SK-N-SH (cell line): ENCODE measurements at regions not wholly inside any gene's neighbourhood (a gene's known extent, or its start where the extent isn't known, plus 50 kb on each side); places are given as distances from the start of the nearest gene placed in this dataset.

Experiments
- CTCF ChIA-PET: fragments of 300-600, 350-600 bp; formaldehyde crosslinking; extraction: SDS; loops from one replicate; lab custom pipeline; 2021; lab: Yijun Ruan, JAX
- POLR2A ChIA-PET: fragments of 350-600 bp; sonication (Branson Sonifier 250); formaldehyde crosslinking; extraction: SDS; loops from one replicate; lab custom pipeline; 2020; ENCODE audit warnings: antibody characterized with exemption, inconsistent platforms; lab: Yijun Ruan, JAX
- DNase-seq: peaks from one replicate; pipeline ENCODE4 v3.0.0; 2012
- H2AFZ ChIP-seq: fragments of 200-600 bp; sonication (generic); 2 replicates; pipeline ENCODE4 v1.8.1; 2016; ENCODE audit warnings: antibody characterized with exemption, mild to moderate bottlenecking, low read depth
- H3F3A ChIP-seq: fragments of 200-600 bp; sonication (generic); replicated peaks from 2 replicates; pipeline ENCODE3; 2016; ENCODE audit warnings: antibody characterized with exemption, mild to moderate bottlenecking; ENCODE audit not compliant: insufficient read depth
- H3K27ac ChIP-seq, 2 experiments: fragments of 200-500 bp in 1 of 2; fragments of 200-600 bp in 1 of 2; sonication (Bioruptor generic) in 1 of 2; sonication (generic), shearing (Covaris generic) in 1 of 2; 2 replicates each; pipeline versions ENCODE4 v1.5.1 to v1.6.1; 2014 to 2016; ENCODE audit warnings: low read depth in 2 of 2, inconsistent platforms in 1 of 2, low read length in 1 of 2, mild to moderate bottlenecking in 1 of 2, mixed read lengths in 1 of 2
- H3K27me3 ChIP-seq: fragments of 200-600 bp; sonication (generic), shearing (Covaris generic); 2 replicates; pipeline ENCODE4 v1.6.1; 2016; ENCODE audit warnings: mixed run types; ENCODE audit not compliant: insufficient read depth
- H3K36me3 ChIP-seq, 2 experiments: fragments of 200-500 bp in 1 of 2; fragments of 200-600 bp in 1 of 2; sonication (Bioruptor generic) in 1 of 2; sonication (generic) in 1 of 2; replicated peaks in 1 of 2; 2 replicates each; pipeline versions ENCODE3 to v1.5.1; 2014 to 2016; ENCODE audit warnings: low read length in 1 of 2, mild to moderate bottlenecking in 1 of 2; ENCODE audit not compliant: insufficient read depth in 2 of 2, control insufficient read depth in 1 of 2
- H3K4me1 ChIP-seq, 2 experiments: fragments of 200-500 bp in 1 of 2; fragments of 200-600 bp in 1 of 2; sonication (Bioruptor generic) in 1 of 2; sonication (generic), shearing (Covaris generic) in 1 of 2; 2 replicates each; pipeline versions ENCODE4 v1.5.1 to v1.6.1; 2014 to 2016; ENCODE audit warnings: low read depth in 1 of 2, low read length in 1 of 2, mixed run types in 1 of 2; ENCODE audit not compliant: insufficient read depth in 2 of 2, control insufficient read depth in 1 of 2
- H3K4me2 ChIP-seq: fragments of 200-600 bp; sonication (generic), shearing (Covaris generic); 2 replicates; pipeline ENCODE4 v1.6.1; 2017; ENCODE audit warnings: mixed run types
- H3K4me3 ChIP-seq, 2 experiments: fragments of 200-500 bp in 1 of 2; fragments of 200-600 bp in 1 of 2; sonication (Bioruptor generic) in 1 of 2; sonication (generic), shearing (Covaris generic) in 1 of 2; 2 replicates each; pipeline versions ENCODE4 v1.5.1 to v1.8.1; 2014 to 2016; ENCODE audit warnings: low read depth in 2 of 2, inconsistent platforms in 1 of 2, low read length in 1 of 2, mild to moderate bottlenecking in 1 of 2, mixed read lengths in 1 of 2, moderate library complexity in 1 of 2
- H3K79me2 ChIP-seq: fragments of 200-600 bp; sonication (generic); 2 replicates; pipeline ENCODE4 v1.8.1; 2017; ENCODE audit warnings: mild to moderate bottlenecking; ENCODE audit not compliant: insufficient read depth
- H3K9ac ChIP-seq: fragments of 200-600 bp; sonication (generic); 2 replicates; pipeline ENCODE4 v1.6.1; 2017; ENCODE audit warnings: mixed run types
- H3K9me2 ChIP-seq: fragments of 200-600 bp; sonication (generic); 2 replicates; pipeline ENCODE4 v1.6.1; 2017; ENCODE audit warnings: mixed run types
- H3K9me3 ChIP-seq: fragments of 200-600 bp; sonication (generic); 2 replicates; pipeline ENCODE4 v1.6.1; 2017; ENCODE audit warnings: mixed run types, mild to moderate bottlenecking, moderate library complexity
- H4K20me1 ChIP-seq: fragments of 200-600 bp; sonication (generic); 2 replicates; pipeline ENCODE4 v1.6.1; 2017; ENCODE audit warnings: mild to moderate bottlenecking, mixed run types; ENCODE audit not compliant: insufficient read depth
- EZH2phosphoT487 ChIP-seq: fragments of 200-600 bp; sonication (generic); IDR thresholded peaks from 2 replicates; pipeline ENCODE4 v1.6.1; 2017; ENCODE audit warnings: low read depth, mixed run types, mild to moderate bottlenecking, antibody characterized with exemption, moderate library complexity, borderline replicate concordance
- GATA2 ChIP-seq: sonication (generic); formaldehyde crosslinking; IDR thresholded peaks from 2 replicates; pipeline ENCODE4 v1.5.0; 2020; ENCODE audit warnings: mild to moderate bottlenecking, missing genetic modification reagents
- MXI1 ChIP-seq: IDR thresholded peaks from 2 replicates; pipeline ENCODE4 v1.6.1; 2012; ENCODE audit warnings: mild to moderate bottlenecking, low read depth, low read length, improper control_type of control experiment
- NFIC ChIP-seq: IDR thresholded peaks from 2 replicates; pipeline ENCODE4 v1.4.0; 2012; ENCODE audit warnings: borderline replicate concordance
- NRF1 ChIP-seq: IDR thresholded peaks from 2 replicates; pipeline ENCODE4 v1.6.1; 2012; ENCODE audit warnings: low read depth, mild to moderate bottlenecking, low read length
- PBX3 ChIP-seq: IDR thresholded peaks from 2 replicates; pipeline ENCODE4; 2012
- RXRA ChIP-seq: IDR thresholded peaks from 2 replicates; pipeline ENCODE4 v1.4.0; 2012; ENCODE audit warnings: low read depth, mild to moderate bottlenecking, borderline replicate concordance
- SIN3A ChIP-seq: IDR thresholded peaks from 2 replicates; pipeline ENCODE4 v1.6.1; 2012; ENCODE audit warnings: low read depth, mild to moderate bottlenecking, low read length, moderate library complexity, borderline replicate concordance
- TAF1 ChIP-seq: IDR thresholded peaks from 2 replicates; pipeline ENCODE4 v1.6.1; 2012; ENCODE audit warnings: low read depth, mild to moderate bottlenecking, low read length, moderate library complexity, borderline replicate concordance
- TCF12 ChIP-seq: IDR thresholded peaks from 2 replicates; pipeline ENCODE4 v1.4.0; 2012
- TEAD4 ChIP-seq: IDR thresholded peaks from 2 replicates; pipeline ENCODE4 v1.4.0; 2012; ENCODE audit warnings: mild to moderate bottlenecking, borderline replicate concordance; ENCODE audit not compliant: insufficient read depth
- USF1 ChIP-seq: IDR thresholded peaks from 2 replicates; pipeline ENCODE4 v1.4.0; 2012; ENCODE audit warnings: low read depth, borderline replicate concordance
- ZBTB33 ChIP-seq: IDR thresholded peaks from 2 replicates; pipeline ENCODE4 v1.4.0; 2012; ENCODE audit warnings: low read depth, borderline replicate concordance
- WGBS: methylation state at CpG from one replicate; pipeline ENCODE4 v1.1.6; 2017; ENCODE audit warnings: low lambda C conversion rate; 5-methylcytosine and 5-hydroxymethylcytosine counted together

GRCh38 chr10:2899246-2899951 is 167.9 kb upstream of the PFKP start:
- no peaks in the 10 kb centered on the region for H3K4me1 ChIP-seq
- H3K4me3 ChIP-seq: no peak overlapping the region
- no peaks in the 10 kb centered on the region for H3K9me2 ChIP-seq
- no peaks in the 10 kb centered on the region for H3K36me3 ChIP-seq
- no peaks in the 10 kb centered on the region for H4K20me1 ChIP-seq
- H3F3A ChIP-seq: no peaks in the 10 kb centered on the region
- 59% methylated on average over 14 of the region's 19 CpGs for WGBS
- H3K4me2 ChIP-seq: no peak overlapping the region
- H3K79me2 ChIP-seq: no peaks in the 10 kb centered on the region
- H3K27ac ChIP-seq: no peak overlapping the region
- no peak overlapping the region for H2AFZ ChIP-seq
- no peak for DNase-seq
- POLR2A ChIA-PET: no interaction called here
- TF ChIP-seq MXI1: no peak
- no peak for TF ChIP-seq TCF12
- TF ChIP-seq, all 33 proteins: peak for 0
- Histone ChIP-seq H3K9me3 (no peaks in the 10 kb centered on the region), H3K27me3 (peaks cover 24% of the 10 kb centered on the region; the same call in 1 of the 2 replicates), H3K9ac (no peak overlapping the region)
- CTCF ChIA-PET: no interaction called here

- ChIA-PET CTCF (no interaction called here), POLR2A (no interaction called here)
- Histone ChIP-seq H3K4me2 (no peak overlapping the region), H3F3A (no peaks in the 10 kb centered on the region), H3K9ac (no peak overlapping the region), H3K79me2 (no peaks in the 10 kb centered on the region), H3K27me3 (peaks cover 23% of the 10 kb centered on the region; the same call in 1 of the 2 replicates), H3K36me3 (no peaks in the 10 kb centered on the region), H3K4me1 (no peaks in the 10 kb centered on the region), H3K27ac (no peak overlapping the region), H3K9me2 (no peaks in the 10 kb centered on the region), H3K9me3 (no peaks in the 10 kb centered on the region), H2AFZ (no peak overlapping the region), H4K20me1 (no peaks in the 10 kb centered on the region), H3K4me3 (no peak overlapping the region)
- WGBS: 54% methylated on average over 6 of the region's 6 CpGs
- no peak for DNase-seq
- TF ChIP-seq USF1: no peak
- TF ChIP-seq SIN3A: no peak
Observed at GRCh38 chr10:2898509-2898860, 168.9 kb upstream of the PFKP start.

GRCh38 chr10:2897619-2898508 is 169.5 kb upstream of the PFKP start:
- 33% methylated on average over 13 of the region's 13 CpGs for WGBS
- ChIA-PET CTCF (no interaction called here), POLR2A (no interaction called here)
- no peak overlapping the region for H2AFZ ChIP-seq
- H3K27ac ChIP-seq: no peak overlapping the region; a peak in 1 of 4 replicates
- H3K27me3 ChIP-seq: peaks cover 24% of the 10 kb centered on the region; the same call in 1 of the 2 replicates
- H3K9me3 ChIP-seq: no peaks in the 10 kb centered on the region
- no peaks in the 10 kb centered on the region for H3K4me1 ChIP-seq
- no peak overlapping the region for H3K4me2 ChIP-seq
- H3K4me3 ChIP-seq: no peak overlapping the region
- H3K9me2 ChIP-seq: no peaks in the 10 kb centered on the region
- no peaks in the 10 kb centered on the region for H3F3A ChIP-seq
- no peak for DNase-seq
- H4K20me1 ChIP-seq: no peaks in the 10 kb centered on the region
- no peaks in the 10 kb centered on the region for H3K79me2 ChIP-seq
- H3K36me3 ChIP-seq: no peaks in the 10 kb centered on the region
- H3K9ac ChIP-seq: no peak overlapping the region
- TF ChIP-seq USF1 (no peak), TEAD4 (no peak), NFIC (no peak), EZH2phosphoT487 (no peak), GATA2 (CRISPR knock-in tag) (no peak), TAF1 (no peak), ZBTB33 (no peak), RXRA (no peak), NRF1 (no peak), PBX3 (no peak)
